Neutrophil (primary cell): ENCODE measurements at regions not wholly inside any gene's neighbourhood (a gene's known extent, or its start where the extent isn't known, plus 50 kb on each side); places are given as distances from the start of the nearest gene placed in this dataset.

Source experiments
- H3K27ac ChIP-seq: fragments of 200-600 bp; sonication (generic); 2 replicates; pipeline ENCODE4 v1.5.1; 2016; ENCODE audit warnings: mild to moderate bottlenecking, moderate library complexity
- H3K27me3 ChIP-seq: fragments of 200-600 bp; sonication (generic); 2 replicates; pipeline ENCODE4 v1.6.0; 2016; ENCODE audit warnings: mild to moderate bottlenecking
- H3K36me3 ChIP-seq: fragments of 200-600 bp; sonication (generic); 2 replicates; pipeline ENCODE4 v1.5.1; 2017
- H3K4me1 ChIP-seq, 2 experiments: fragments of 200-600 bp in 1 of 2; sonication (generic) in 1 of 2; 1 replicate in 1 of 2; 2 replicates in 1 of 2; pipeline versions ENCODE4 v1.5.1 to v1.6.1; 2013 to 2016; ENCODE audit warnings: low read depth in 1 of 2, low read length in 1 of 2, mild to moderate bottlenecking in 1 of 2, moderate library complexity in 1 of 2; ENCODE audit not compliant: control insufficient read depth in 1 of 2, insufficient read depth in 1 of 2
- H3K4me3 ChIP-seq, 2 experiments: fragments of 200-600 bp in 1 of 2; sonication (generic) in 1 of 2; 1 replicate in 1 of 2; 2 replicates in 1 of 2; pipeline ENCODE4 v1.5.1; 2013 to 2016; ENCODE audit warnings: low read depth in 1 of 2, low read length in 1 of 2, mild to moderate bottlenecking in 1 of 2, moderate library complexity in 1 of 2
- H3K9me3 ChIP-seq: fragments of 200-600 bp; sonication (generic); 2 replicates; pipeline ENCODE4 v1.5.1; 2016
- TF ChIP-seq, protein P1 (sequence below): fragments of 200-600 bp; sonication (generic); IDR thresholded peaks from 2 replicates; pipeline ENCODE4 v1.5.1; 2016; ENCODE audit warnings: antibody characterized with exemption

DNA sequence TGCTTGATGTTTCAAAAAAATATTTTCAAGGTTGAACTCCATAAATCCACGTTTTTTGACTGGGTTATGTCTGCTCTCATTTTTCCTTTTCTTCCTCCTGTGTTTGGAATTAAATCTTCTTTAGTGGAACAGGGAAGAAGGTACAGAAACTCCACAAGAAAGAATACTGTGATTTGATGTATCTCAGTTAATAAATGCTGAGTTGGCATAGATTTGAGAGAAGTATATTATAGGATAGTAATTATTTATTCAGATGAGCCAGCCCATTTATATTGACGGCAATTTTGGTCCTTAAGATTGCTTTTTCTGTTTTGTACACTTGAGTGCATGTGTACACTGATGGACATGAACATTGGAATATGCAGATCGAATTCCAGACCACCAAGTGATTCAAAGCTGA, 481.4 kb downstream of the PSAT1 start:
- no peak overlapping the region for H3K4me3 ChIP-seq

DNA sequence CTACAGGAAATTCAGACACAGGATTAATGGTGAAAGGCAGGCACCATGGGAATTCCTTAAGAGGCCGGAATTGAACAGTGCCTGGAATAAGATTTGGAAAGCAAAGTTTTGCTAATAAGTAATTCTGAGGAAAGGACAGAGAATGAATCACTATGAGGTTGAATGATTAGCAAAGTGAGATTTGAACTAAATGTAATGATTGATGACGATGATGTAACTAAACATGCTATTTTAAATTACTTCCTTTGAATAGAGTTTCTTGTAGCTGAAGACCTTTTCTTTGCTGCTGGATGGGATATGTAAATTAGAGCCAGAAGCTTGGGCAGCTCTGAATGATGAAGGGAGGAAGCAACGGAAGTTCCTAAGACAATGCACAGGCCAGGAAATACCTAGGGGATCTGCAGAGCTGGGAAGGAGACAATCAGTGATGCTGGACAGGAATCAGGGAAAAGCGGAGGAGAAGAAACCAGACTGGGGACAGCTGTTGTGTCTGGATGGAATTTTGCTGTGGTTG, 482.0 kb downstream of the PSAT1 start:
- no peaks in the 10 kb centered on the region for H3K27me3 ChIP-seq
- TF ChIP-seq, protein P1, sequence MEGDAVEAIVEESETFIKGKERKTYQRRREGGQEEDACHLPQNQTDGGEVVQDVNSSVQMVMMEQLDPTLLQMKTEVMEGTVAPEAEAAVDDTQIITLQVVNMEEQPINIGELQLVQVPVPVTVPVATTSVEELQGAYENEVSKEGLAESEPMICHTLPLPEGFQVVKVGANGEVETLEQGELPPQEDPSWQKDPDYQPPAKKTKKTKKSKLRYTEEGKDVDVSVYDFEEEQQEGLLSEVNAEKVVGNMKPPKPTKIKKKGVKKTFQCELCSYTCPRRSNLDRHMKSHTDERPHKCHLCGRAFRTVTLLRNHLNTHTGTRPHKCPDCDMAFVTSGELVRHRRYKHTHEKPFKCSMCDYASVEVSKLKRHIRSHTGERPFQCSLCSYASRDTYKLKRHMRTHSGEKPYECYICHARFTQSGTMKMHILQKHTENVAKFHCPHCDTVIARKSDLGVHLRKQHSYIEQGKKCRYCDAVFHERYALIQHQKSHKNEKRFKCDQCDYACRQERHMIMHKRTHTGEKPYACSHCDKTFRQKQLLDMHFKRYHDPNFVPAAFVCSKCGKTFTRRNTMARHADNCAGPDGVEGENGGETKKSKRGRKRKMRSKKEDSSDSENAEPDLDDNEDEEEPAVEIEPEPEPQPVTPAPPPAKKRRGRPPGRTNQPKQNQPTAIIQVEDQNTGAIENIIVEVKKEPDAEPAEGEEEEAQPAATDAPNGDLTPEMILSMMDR, result no peak

More for the DNA sequence above, 481.4 kb downstream of the PSAT1 start:
- H3K27me3 ChIP-seq, result no peaks in the 10 kb centered on the region
- no peak overlapping the region for H3K27ac ChIP-seq
- TF ChIP-seq, protein P1, result no peak
- no peaks in the 10 kb centered on the region for H3K4me1 ChIP-seq
- H3K36me3 ChIP-seq, result no peaks in the 10 kb centered on the region
- no peaks in the 10 kb centered on the region for H3K9me3 ChIP-seq

DNA sequence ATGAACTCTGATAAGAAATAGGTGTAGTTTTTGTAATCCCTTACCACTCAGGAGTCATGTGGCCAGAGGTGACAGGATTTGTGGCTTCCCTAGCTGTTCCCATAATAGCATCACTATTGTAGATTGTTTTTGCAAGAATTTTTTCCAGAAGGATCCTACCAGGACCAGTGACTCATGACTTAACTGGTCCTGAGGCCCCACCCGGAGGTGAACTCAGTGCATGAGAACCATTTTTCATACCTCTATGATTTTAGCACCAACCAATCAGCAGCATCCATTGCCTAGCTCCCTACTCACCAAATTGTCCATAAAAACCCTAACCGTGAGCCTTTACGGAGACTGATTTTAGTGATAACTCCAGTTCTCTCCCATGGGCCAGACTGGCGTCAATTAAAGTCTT, 484.8 kb downstream of the PSAT1 start:
- no peak overlapping the region for H3K27ac ChIP-seq
- H3K4me3 ChIP-seq, result no peak overlapping the region
- no peaks in the 10 kb centered on the region for H3K36me3 ChIP-seq
- TF ChIP-seq, protein P1, result no peak
- H3K4me1 ChIP-seq, result no peaks in the 10 kb centered on the region
- no peaks in the 10 kb centered on the region for H3K27me3 ChIP-seq
- H3K9me3 ChIP-seq, result no peaks in the 10 kb centered on the region

More for the DNA sequence above, 482.0 kb downstream of the PSAT1 start:
- Histone ChIP-seq H3K4me3 (no peak overlapping the region), H3K4me1 (no peaks in the 10 kb centered on the region), H3K9me3 (no peaks in the 10 kb centered on the region), H3K27ac (no peak overlapping the region), H3K36me3 (no peaks in the 10 kb centered on the region)

DNA sequence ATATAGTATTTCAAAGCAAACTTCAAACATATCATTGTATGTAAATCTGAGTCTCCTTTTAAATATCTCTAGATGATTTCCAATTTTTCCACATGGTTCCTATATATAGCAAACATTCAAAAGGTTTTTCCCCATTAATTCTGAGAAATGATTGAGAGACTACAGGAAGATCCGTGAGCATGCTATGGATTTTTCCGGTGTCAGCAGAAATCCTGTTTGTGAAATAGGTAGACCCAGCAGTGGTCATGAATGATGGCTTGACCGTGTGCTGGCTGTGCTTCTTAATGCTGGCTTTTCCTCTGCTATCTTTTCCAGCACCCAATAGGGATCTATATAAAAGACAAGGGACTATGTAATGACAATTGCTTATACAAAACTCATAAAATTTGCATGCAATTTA, 485.3 kb downstream of the PSAT1 start:
- H3K4me1 ChIP-seq, result no peaks in the 10 kb centered on the region
- H3K9me3 ChIP-seq, result no peaks in the 10 kb centered on the region
- no peak overlapping the region for H3K4me3 ChIP-seq
- H3K27me3 ChIP-seq, result no peaks in the 10 kb centered on the region
- no peak overlapping the region for H3K27ac ChIP-seq
- TF ChIP-seq, protein P1, result no peak
- no peaks in the 10 kb centered on the region for H3K36me3 ChIP-seq

DNA sequence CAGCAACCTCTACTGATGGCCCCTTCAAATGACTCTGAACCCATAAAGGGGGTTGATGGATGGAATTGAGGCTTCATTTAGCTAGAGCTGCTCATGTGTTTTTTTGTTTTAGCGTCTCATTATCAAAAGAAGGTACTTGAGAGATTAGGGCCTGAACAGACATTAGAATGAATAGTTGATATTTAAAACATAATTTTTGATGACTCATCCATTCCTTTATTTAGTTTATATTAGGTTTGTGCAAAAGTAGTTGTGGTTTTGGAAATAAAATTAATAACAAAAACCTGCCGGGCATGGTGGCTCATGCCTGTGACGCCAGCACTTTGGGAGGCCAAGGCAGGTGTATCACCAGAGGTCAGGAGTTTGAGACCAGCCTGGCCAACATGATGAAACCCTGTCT, 485.9 kb downstream of the PSAT1 start:
- Histone ChIP-seq H3K9me3 (no peaks in the 10 kb centered on the region), H3K27ac (no peak overlapping the region), H3K4me1 (no peaks in the 10 kb centered on the region), H3K4me3 (no peak overlapping the region), H3K36me3 (no peaks in the 10 kb centered on the region), H3K27me3 (no peaks in the 10 kb centered on the region)
- TF ChIP-seq, protein P1, result no peak

DNA sequence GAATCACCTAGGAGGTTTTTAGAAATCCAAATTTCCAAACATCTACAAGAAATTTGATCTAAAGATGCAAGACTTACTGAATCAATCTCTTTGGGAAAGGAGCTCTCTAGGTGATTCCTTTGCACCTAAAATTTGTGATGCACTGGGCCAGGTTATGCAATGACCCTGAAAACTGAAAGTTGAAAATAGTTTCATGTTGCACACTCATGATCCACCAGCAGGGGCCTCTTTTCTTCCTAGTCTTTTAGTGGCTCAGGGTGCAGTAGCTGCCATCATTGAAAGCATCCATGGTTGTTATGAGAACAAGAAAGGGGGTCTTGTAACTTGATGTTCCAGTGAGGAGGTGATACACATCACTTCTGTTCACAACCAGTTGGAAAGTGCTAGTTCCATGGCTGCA, 486.8 kb downstream of the PSAT1 start:
- Histone ChIP-seq H3K36me3 (no peaks in the 10 kb centered on the region), H3K4me1 (no peaks in the 10 kb centered on the region), H3K4me3 (no peak overlapping the region), H3K27ac (no peak overlapping the region), H3K27me3 (no peaks in the 10 kb centered on the region), H3K9me3 (no peaks in the 10 kb centered on the region)
- TF ChIP-seq, protein P1, result no peak
